ENCODE measurements at regions not wholly inside any gene's neighbourhood (a gene's known extent, or its start where the extent isn't known, plus 50 kb on each side); places are given as distances from the start of the nearest gene placed in this dataset.

DNA sequence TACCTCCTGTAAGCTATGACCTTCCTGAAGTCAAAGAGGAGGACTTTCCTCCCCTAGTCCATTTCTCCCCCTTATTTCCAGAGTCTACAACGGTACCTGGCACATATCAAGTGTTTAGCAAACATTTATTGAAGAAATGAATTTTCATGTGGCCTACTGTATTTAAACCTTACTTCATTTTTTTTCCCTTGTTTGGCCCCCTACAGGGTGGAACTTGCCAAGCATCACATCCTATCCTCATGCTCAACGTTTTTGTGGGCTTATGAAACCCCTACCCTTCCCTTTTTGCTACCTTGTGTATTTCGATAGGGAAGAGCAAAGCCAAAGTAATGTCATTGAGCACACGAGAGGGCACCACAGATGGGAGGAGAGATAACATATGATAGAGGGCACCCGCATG lies 1857.8 kb upstream of the WWC1 start:
- H3K4me1 ChIP-seq: no peaks in the 10 kb centered on the region
- DNase-seq (no peak), ATAC-seq (no peak)
- H3K9me3 ChIP-seq: no peaks in the 10 kb centered on the region
- no peak for TF ChIP-seq POLR2A (IDR thresholded peaks at IDR 0.05)
- TF ChIP-seq CTCF (IDR thresholded peaks at IDR 0.05): no peak
- no peaks in the 10 kb centered on the region for H3K27me3 ChIP-seq
- no peaks in the 10 kb centered on the region for H3K36me3 ChIP-seq (replicated peaks in 1 of 2; ENCODE audit: insufficient read depth in 1 of 2, low read depth in 2 of 2)
- H3K4me3 ChIP-seq: no peak overlapping the region
- intact Hi-C loops (cut with DNase I): no loop called here
- 70 to 72% methylated on average over 5 of the region's 5 CpGs for WGBS, 2 donors
- H3K27ac ChIP-seq: no peak overlapping the region

DNA sequence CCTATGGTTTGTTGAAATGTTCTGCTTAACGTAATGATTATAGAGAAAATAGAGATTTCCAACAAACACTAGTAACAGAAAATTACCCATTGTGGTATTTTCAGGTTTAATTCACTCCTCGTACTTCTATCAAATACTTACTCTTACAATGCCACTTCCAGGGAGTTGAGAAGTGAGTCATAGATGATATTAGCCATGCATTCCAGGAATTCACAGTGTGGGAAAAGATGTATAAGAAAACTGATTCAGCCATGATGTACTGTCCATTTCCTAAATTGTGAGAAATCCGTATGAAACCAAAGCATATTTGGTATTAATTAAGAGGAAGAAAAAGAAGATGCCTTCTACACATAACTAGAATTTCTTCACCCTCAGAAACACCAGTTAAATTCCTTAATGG lies 1854.6 kb upstream of the WWC1 start:
- Histone ChIP-seq H3K4me1 (no peaks in the 10 kb centered on the region), H3K36me3 (replicated peaks in 1 of 2; ENCODE audit: insufficient read depth in 1 of 2, low read depth in 2 of 2) (no peaks in the 10 kb centered on the region), H3K9me3 (no peaks in the 10 kb centered on the region), H3K4me3 (no peak overlapping the region), H3K27me3 (no peaks in the 10 kb centered on the region), H3K27ac (no peak overlapping the region)
- TF ChIP-seq POLR2A (IDR thresholded peaks at IDR 0.05) (no peak), CTCF (IDR thresholded peaks at IDR 0.05) (no peak)
- no peak for ATAC-seq
- DNase-seq: no peak
- intact Hi-C loops (cut with DNase I): no loop called here
- WGBS, 2 donors: 75 to 79% methylated on average over 3 of the region's 3 CpGs

GRCh38 chr5:166486348-166486747 lies 1805.1 kb upstream of the WWC1 start:
- 85 to 87% methylated on average over 3 of the region's 3 CpGs for WGBS, 2 donors
- H3K27me3 ChIP-seq: no peaks in the 10 kb centered on the region
- no peak for DNase-seq
- H3K4me3 ChIP-seq: no peak overlapping the region
- H3K36me3 ChIP-seq (replicated peaks in 1 of 2; ENCODE audit: insufficient read depth in 1 of 2, low read depth in 2 of 2): no peaks in the 10 kb centered on the region
- TF ChIP-seq CTCF (IDR thresholded peaks at IDR 0.05) (no peak), POLR2A (IDR thresholded peaks at IDR 0.05) (no peak)
- no peaks in the 10 kb centered on the region for H3K9me3 ChIP-seq
- no peak for ATAC-seq
- no peaks in the 10 kb centered on the region for H3K4me1 ChIP-seq
- H3K27ac ChIP-seq: no peak overlapping the region
- intact Hi-C loops (cut with DNase I): no loop called here

DNA sequence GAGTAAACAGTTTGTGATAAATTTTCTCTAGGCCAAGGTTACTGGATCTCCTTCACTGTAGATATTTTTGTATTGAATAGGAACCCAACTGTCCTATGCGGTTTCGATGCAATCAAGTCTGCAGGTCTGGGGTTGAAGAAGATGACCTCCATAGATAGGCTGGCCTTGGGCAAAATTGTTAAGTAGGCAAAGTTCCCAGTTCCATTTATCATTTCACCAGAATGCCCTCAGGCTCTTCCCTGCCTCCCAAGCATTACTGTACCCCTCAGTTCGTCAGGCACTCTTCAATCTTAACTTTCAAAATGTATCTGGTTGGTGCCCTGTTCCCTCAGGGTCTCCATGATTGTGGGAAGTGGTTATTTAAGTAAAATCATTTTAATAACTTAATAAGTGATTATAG lies 1802.9 kb upstream of the WWC1 start:
- no peak overlapping the region for H3K27ac ChIP-seq
- 55 to 69% methylated on average over 3 of the region's 3 CpGs for WGBS, 2 donors

More for the DNA sequence above, 1802.9 kb upstream of the WWC1 start:
- ATAC-seq (no peak), DNase-seq (no peak)
- intact Hi-C loops (cut with DNase I): no loop called here
- no peak for TF ChIP-seq POLR2A (IDR thresholded peaks at IDR 0.05)
- no peak for TF ChIP-seq CTCF (IDR thresholded peaks at IDR 0.05)
- no peak overlapping the region for H3K4me3 ChIP-seq
- no peaks in the 10 kb centered on the region for H3K36me3 ChIP-seq (replicated peaks in 1 of 2; ENCODE audit: insufficient read depth in 1 of 2, low read depth in 2 of 2)
- H3K4me1 ChIP-seq: no peaks in the 10 kb centered on the region
- no peaks in the 10 kb centered on the region for H3K27me3 ChIP-seq
- H3K9me3 ChIP-seq: no peaks in the 10 kb centered on the region
